Osteoblast (primary cell): ENCODE measurements at regions not wholly inside any gene's neighbourhood (a gene's known extent, or its start where the extent isn't known, plus 50 kb on each side); places are given as distances from the start of the nearest gene placed in this dataset.

Experiments
- DNase-seq: peaks from one replicate; pipeline ENCODE4 v3.0.0; 2011; ENCODE audit warnings: low spot score, mixed read lengths; ENCODE audit not compliant: insufficient read length; ENCODE audit errors: missing footprints
- H2AFZ ChIP-seq: 2 replicates; pipeline ENCODE4 v1.6.0; 2011; ENCODE audit warnings: mild to moderate bottlenecking, low read length
- H3K27ac ChIP-seq: 2 replicates; pipeline ENCODE4 v1.5.1; 2011; ENCODE audit warnings: mild to moderate bottlenecking, low read depth, low read length, moderate library complexity
- H3K27me3 ChIP-seq: 2 replicates; pipeline ENCODE4 v1.6.0; 2012; ENCODE audit warnings: mild to moderate bottlenecking, control low read depth, inconsistent platforms, low read length, moderate library complexity; ENCODE audit not compliant: insufficient read depth
- H3K36me3 ChIP-seq: 2 replicates; pipeline ENCODE4 v1.5.1; 2011; ENCODE audit warnings: mild to moderate bottlenecking, low read length, control low read depth, moderate library complexity; ENCODE audit not compliant: insufficient read depth
- H3K4me1 ChIP-seq: 2 replicates; pipeline ENCODE4 v1.5.1; 2011; ENCODE audit warnings: mild to moderate bottlenecking, low read length, control low read depth, moderate library complexity; ENCODE audit not compliant: insufficient read depth
- H3K4me2 ChIP-seq: 2 replicates; pipeline ENCODE4 v1.6.0; 2011; ENCODE audit warnings: mild to moderate bottlenecking, low read length; ENCODE audit not compliant: insufficient read depth
- H3K4me3 ChIP-seq: fragments of 200-600 bp; sonication (generic); 3 replicates; pipeline ENCODE4 v1.5.1; 2012; ENCODE audit warnings: mild to moderate bottlenecking, low read length, inconsistent platforms; ENCODE audit not compliant: insufficient read depth
- H3K79me2 ChIP-seq: 2 replicates; pipeline ENCODE4 v1.6.0; 2012; ENCODE audit warnings: mild to moderate bottlenecking, low read length, control low read depth, inconsistent platforms; ENCODE audit not compliant: insufficient read depth
- H3K9me3 ChIP-seq: 2 replicates; pipeline ENCODE4 v1.5.1; 2011; ENCODE audit warnings: low read depth, low read length, control low read depth
- H4K20me1 ChIP-seq: 2 replicates; pipeline ENCODE4 v1.6.0; 2012; ENCODE audit warnings: mild to moderate bottlenecking, low read length, control low read depth; ENCODE audit not compliant: insufficient read depth
- CTCF ChIP-seq: IDR thresholded peaks from 2 replicates; pipeline ENCODE4 v1.5.1; 2011; ENCODE audit warnings: mild to moderate bottlenecking, low read depth, low read length, moderate library complexity; ENCODE audit errors: extremely low read depth

- H4K20me1 ChIP-seq = no peaks in the 10 kb centered on the region
Measured at GRCh38 chr20:50353289-50353961, 156.8 kb upstream of the PTPN1 start.

DNA sequence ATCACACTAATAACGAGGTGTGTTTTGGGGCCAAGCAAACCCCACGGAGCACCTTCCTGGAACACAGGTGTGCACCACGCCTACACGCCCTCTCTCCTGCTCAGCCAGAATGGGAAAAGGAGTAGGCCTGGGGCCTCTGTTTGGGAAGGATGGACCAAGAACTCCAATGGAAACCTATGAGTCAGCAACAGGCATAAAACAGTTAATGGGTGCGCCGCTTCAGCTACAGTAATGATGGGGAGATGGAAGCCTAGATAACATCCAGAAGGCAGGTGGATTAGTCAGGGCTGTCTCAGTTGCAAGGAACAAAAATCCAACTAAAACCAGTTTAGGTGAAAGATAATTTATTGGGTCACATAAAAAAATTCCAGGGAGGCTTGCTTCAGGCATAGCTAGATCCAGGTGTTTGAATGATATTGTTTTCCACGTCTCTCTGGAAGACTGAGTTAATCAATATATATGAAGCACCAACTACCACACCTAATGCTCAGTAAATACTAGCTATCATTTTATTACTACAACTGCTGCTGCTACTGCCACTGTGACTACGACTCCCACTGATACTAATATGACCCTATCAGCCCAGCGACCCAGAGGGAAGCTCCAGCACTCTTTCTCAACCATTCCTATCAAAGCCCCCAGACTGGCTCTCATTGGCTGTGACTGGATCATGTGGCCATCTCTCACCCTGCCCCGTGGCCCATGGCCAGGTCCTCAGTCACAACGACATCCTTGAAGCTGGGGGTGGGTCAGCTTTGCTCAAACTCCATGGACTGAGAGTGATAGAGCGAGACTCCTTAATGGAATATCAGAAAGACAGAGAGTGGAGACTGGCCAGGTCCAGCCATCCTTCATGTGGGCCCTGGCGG lies 155.2 kb upstream of the PTPN1 start:
- Histone ChIP-seq H3K4me2 (no peak overlapping the region), H3K4me3 (no peak overlapping the region), H2AFZ (no peak overlapping the region), H3K79me2 (no peaks in the 10 kb centered on the region), H4K20me1 (no peaks in the 10 kb centered on the region), H3K27ac (no peak overlapping the region), H3K9me3 (no peaks in the 10 kb centered on the region), H3K27me3 (no peaks in the 10 kb centered on the region), H3K4me1 (no peaks in the 10 kb centered on the region), H3K36me3 (no peaks in the 10 kb centered on the region)
- no peak for DNase-seq
- TF ChIP-seq CTCF = no peak

More at GRCh38 chr20:50353289-50353961, 156.8 kb upstream of the PTPN1 start:
- no peaks in the 10 kb centered on the region for H3K79me2 ChIP-seq
- peaks cover 6% of the 10 kb centered on the region for H3K4me1 ChIP-seq
- H3K9me3 ChIP-seq = no peaks in the 10 kb centered on the region
- no peaks in the 10 kb centered on the region for H3K36me3 ChIP-seq
- no peak for DNase-seq
- H3K4me3 ChIP-seq = no peak overlapping the region
- no peaks in the 10 kb centered on the region for H3K27me3 ChIP-seq
- no peak overlapping the region for H3K27ac ChIP-seq
- no peak for TF ChIP-seq CTCF
- H2AFZ ChIP-seq = no peak overlapping the region
- H3K4me2 ChIP-seq = no peak overlapping the region

- Histone ChIP-seq H3K79me2 (no peaks in the 10 kb centered on the region), H4K20me1 (no peaks in the 10 kb centered on the region), H3K4me1 (no peaks in the 10 kb centered on the region), H3K9me3 (no peaks in the 10 kb centered on the region), H3K4me2 (no peak overlapping the region), H2AFZ (no peak overlapping the region), H3K36me3 (no peaks in the 10 kb centered on the region), H3K27me3 (no peaks in the 10 kb centered on the region), H3K4me3 (no peak overlapping the region), H3K27ac (no peak overlapping the region)
- TF ChIP-seq CTCF = no peak
- no peak for DNase-seq
Measured at GRCh38 chr20:50355590-50356524, 154.3 kb upstream of the PTPN1 start.
